NCI-H2171 treated with DMSO at 0.1 percent for 48 hours (cell line): ENCODE measurements at regions not wholly inside any gene's neighbourhood (a gene's known extent, or its start where the extent isn't known, plus 50 kb on each side); places are given as distances from the start of the nearest gene placed in this dataset.

Experiments used
- DNase-seq: peaks from one replicate; lab custom pipeline; 2025; lab: John Stamatoyannopoulos, UW

GRCh38 chr7:131613909-131614308, 57.5 kb upstream of the PODXL start:
- DNase-seq: no peak

GRCh38 chr7:131610007-131610406, 53.6 kb upstream of the PODXL start:
- no peak for DNase-seq

DNA sequence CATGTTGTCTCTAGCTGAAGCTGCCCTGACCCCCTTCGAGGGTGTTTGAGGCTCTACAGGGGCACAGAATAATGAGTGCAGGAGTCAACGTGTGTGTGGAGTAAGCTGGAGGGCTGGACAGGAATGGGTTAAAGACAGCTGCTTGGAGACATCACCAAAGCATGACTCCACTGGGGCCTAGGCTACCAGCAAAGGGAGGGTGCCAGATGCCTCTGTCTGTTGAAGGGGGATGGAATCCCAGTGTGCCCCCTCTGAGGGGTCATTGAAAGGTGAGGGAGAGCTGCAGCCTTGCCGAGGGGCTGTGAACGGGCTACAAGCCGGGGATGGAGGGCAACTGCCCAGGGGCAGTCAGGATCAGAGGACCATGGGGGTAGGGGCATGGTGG, 51.7 kb upstream of the PODXL start:
- peak; percentile 86 for DNase-seq

- DNase-seq: no peak
Measured at GRCh38 chr7:131607291-131608115, 51.1 kb upstream of the PODXL start.

DNA sequence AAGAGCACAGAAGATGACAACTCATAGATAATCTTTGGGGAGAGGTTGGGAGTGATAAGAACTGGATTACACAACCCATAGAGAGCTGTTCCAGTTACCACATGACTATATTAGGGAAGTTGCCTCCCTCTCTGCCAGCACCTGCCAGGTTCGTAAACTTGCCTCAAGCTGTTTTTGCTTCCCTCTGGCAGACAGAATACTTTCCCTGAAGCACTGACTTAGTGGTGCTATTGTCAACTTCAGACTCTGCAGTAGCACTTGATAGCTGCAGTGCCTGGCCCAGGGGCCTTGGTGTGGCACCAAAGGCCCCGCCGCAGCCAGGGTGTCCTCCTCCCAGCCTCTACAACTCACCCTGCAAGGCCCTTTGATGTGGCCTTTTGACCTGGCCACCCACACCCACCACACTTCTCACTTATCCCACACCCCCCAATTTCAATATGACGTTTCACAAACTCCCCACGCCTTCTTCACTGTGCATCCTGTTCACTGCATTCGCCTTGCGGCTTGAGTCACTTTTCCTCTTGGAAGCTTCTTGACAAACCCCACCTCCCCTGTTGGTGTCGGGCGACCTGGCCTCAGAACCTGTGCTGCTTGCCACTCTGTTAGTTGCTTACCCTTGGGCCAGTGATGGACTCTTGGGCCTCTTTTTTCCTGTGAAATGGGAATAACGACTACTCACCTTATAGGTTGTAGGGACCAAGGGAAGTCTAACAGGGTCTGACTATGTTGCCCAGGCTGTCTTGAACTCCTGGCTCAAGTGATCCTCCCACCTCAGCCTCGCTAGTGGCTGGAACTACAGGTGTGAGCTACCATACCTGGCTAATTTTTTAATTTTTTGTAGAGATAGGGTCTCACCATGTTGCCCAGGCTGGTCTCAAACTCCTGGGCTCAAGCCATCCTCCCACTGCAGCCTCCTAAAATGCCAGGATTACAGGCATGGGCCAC, 50.2 kb upstream of the PODXL start:
- peak; percentile 72 for DNase-seq
